Kasumi-1 (cell line): ENCODE measurements at regions not wholly inside any gene's neighbourhood (a gene's known extent, or its start where the extent isn't known, plus 50 kb on each side); places are given as distances from the start of the nearest gene placed in this dataset.

ENCODE experiments used
- DNase-seq, 2 experiments: peaks; one replicate each; lab custom pipeline; 2025; lab: John Stamatoyannopoulos, UW

GRCh38 chr10:98332623-98333269 is 64.8 kb upstream of the LOXL4 start:
- no peak for DNase-seq

- DNase-seq = peak; percentile 72 to 81
These were observed 63.9 kb upstream of the LOXL4 start for GRCh38 chr10:98331885-98332284.

- DNase-seq = no peak
These were observed 63.0 kb upstream of the LOXL4 start for GRCh38 chr10:98330987-98331386.

- DNase-seq = no peak
These were observed 60.6 kb upstream of the LOXL4 start for GRCh38 chr10:98328640-98329039.

GRCh38 chr10:98328163-98328562 is 60.2 kb upstream of the LOXL4 start:
- DNase-seq = no peak

- no peak for DNase-seq
These were observed 58.6 kb upstream of the LOXL4 start for GRCh38 chr10:98326621-98327027.

- peak; percentile 95 to 97 for DNase-seq
These were observed 55.5 kb upstream of the LOXL4 start for GRCh38 chr10:98323221-98324164.

- no peak for DNase-seq
These were observed 53.3 kb upstream of the LOXL4 start for GRCh38 chr10:98321186-98321780.

GRCh38 chr10:98320486-98321185 is 52.6 kb upstream of the LOXL4 start:
- DNase-seq = no peak

- no peak for DNase-seq
These were observed 50.9 kb upstream of the LOXL4 start for GRCh38 chr10:98318861-98319260.
